ENCODE measurements at regions not wholly inside any gene's neighbourhood (a gene's known extent, or its start where the extent isn't known, plus 50 kb on each side); places are given as distances from the start of the nearest gene placed in this dataset.
A peak's percentile ranks its signal among the peaks of the same experiment; 100 is the strongest.

DNA sequence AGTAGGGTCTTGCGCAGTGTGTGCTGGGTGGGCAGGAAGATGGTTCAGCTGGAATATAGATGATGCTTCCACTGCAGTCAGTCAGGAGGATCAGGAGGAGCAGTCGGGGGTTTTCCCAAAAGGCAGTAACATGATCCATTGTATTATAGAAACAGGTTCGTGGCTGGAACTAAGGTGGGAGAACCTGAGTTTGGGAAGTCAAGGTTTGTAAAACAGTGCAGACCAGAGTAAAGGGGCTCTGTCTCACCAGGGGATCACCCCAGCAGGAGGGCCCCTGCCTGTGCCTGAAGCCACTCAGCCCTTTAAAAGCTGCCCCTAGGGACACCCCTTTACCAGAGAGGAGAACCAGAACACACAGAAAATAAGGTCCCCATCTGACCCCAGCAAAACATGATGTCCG, 213.4 kb downstream of the AUH start:
- Mint-ChIP-seq H3K27ac (ENCODE audit: low read depth) (no peak overlapping the region), H3K4me3 (no peak overlapping the region), H3K9me3 (no peaks in the 10 kb centered on the region), H3K27me3 (no peaks in the 10 kb centered on the region), H3K36me3 (ENCODE audit: insufficient read depth) (peaks cover 2% of the 10 kb centered on the region), H3K4me1 (peaks cover 46% of the 10 kb centered on the region)
- ATAC-seq (replicated peaks; ENCODE audit: extremely low read depth, poor library complexity, severe bottlenecking) (no peak), DNase-seq (ENCODE audit: low spot score in 2 of 2) (no peak)

DNA sequence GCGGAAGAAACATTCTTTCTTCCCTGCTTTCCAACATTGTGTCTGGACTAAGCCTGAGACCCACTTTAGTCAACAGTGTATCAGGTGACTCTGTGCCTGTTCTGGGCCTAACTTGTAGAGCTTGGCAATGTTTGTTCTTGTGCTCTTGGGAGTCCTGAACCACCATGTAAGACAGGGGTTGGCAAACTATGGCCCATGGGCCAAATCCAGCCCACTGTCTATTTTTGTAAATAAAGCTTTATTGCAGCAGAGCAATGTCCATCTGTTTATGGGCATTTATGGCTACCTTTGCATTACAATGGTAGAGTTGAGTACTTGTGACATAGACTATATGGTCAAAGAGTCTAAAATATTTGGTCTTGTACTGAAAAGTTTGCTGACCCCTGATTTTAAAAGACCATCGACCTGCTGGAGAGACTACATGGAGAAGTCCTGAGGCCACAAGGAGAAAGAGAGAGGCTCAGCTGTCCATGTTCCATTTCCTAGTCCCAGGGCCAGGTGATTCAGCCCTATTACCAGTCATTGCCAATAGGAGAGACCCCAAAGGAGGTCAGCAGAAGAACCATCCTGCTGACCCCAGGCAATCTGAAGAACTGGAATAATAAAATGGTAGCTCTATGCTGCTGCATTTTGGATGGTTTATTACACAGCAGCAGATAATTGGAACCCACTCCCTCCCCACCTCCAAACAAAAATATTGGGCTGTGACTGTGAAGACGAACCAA, 211.3 kb downstream of the AUH start:
- H3K4me1 Mint-ChIP-seq = peaks cover 46% of the 10 kb centered on the region
- H3K36me3 Mint-ChIP-seq (ENCODE audit: insufficient read depth) = peaks cover 2% of the 10 kb centered on the region
- DNase-seq (ENCODE audit: low spot score in 2 of 2) (no peak), ATAC-seq (replicated peaks; ENCODE audit: extremely low read depth, poor library complexity, severe bottlenecking) (no peak)
- H3K9me3 Mint-ChIP-seq = no peaks in the 10 kb centered on the region
- no peaks in the 10 kb centered on the region for H3K27me3 Mint-ChIP-seq
- peak overlapping the region; percentile 38 for H3K27ac Mint-ChIP-seq (ENCODE audit: low read depth)
- peak overlapping the region; percentile 70 for H3K4me3 Mint-ChIP-seq

DNA sequence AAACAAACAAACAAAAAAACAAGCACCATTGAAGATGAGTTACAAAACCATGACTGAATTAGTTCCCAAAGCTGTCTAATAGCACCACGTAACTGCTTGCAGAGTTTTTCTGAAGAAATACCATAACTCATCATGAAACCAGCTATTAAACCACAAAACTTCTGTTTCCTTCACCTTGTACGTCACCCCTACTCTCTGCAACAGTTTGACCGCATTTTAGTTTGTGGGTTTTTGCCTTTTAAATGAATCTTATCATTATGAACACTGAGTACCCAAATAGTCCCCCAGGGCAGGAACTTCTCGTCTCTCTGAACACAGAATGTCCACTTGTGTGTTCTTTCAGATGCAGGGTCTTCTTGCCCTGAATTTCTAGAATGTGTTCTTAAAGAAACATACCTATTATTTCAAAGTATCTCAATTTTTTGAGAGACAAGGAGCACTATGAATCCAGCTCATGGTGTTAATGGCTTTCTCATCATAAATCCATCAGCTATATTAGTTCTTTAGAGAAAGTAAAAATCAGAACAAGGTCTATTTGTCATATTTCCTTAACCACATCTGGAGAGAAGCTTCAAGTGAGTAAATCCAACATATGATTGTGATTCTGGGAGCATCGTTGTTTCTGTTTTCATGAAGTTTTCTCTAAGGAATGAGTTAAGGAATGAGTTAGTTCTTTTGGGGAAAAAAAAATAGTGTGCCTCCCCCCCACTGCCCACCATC, 210.6 kb downstream of the AUH start:
- no peaks in the 10 kb centered on the region for H3K27me3 Mint-ChIP-seq
- H3K4me1 Mint-ChIP-seq = peaks cover 46% of the 10 kb centered on the region
- peak overlapping the region; percentile 70 for H3K4me3 Mint-ChIP-seq
- DNase-seq (ENCODE audit: low spot score in 2 of 2) (peak in 1 of 2 donors; percentile 49), ATAC-seq (replicated peaks; ENCODE audit: extremely low read depth, poor library complexity, severe bottlenecking) (peak; percentile 94)
- peak overlapping the region; percentile 38 for H3K27ac Mint-ChIP-seq (ENCODE audit: low read depth)
- H3K9me3 Mint-ChIP-seq = no peaks in the 10 kb centered on the region
- peaks cover 2% of the 10 kb centered on the region for H3K36me3 Mint-ChIP-seq (ENCODE audit: insufficient read depth)

GRCh38 chr9:91151718-91152095, 210.0 kb downstream of the AUH start:
- no peaks in the 10 kb centered on the region for H3K9me3 Mint-ChIP-seq
- H3K27ac Mint-ChIP-seq (ENCODE audit: low read depth) = peak overlapping the region; percentile 38
- H3K4me3 Mint-ChIP-seq = peak overlapping the region; percentile 70
- H3K27me3 Mint-ChIP-seq = no peaks in the 10 kb centered on the region
- H3K36me3 Mint-ChIP-seq (ENCODE audit: insufficient read depth) = peaks cover 2% of the 10 kb centered on the region
- DNase-seq (ENCODE audit: low spot score in 2 of 2) (no peak), ATAC-seq (replicated peaks; ENCODE audit: extremely low read depth, poor library complexity, severe bottlenecking) (no peak)
- H3K4me1 Mint-ChIP-seq = peaks cover 52% of the 10 kb centered on the region

GRCh38 chr9:91154686-91155085, 207.0 kb downstream of the AUH start:
- H3K4me1 Mint-ChIP-seq = peaks cover 38% of the 10 kb centered on the region
- no peaks in the 10 kb centered on the region for H3K27me3 Mint-ChIP-seq
- H3K9me3 Mint-ChIP-seq = no peaks in the 10 kb centered on the region
- H3K36me3 Mint-ChIP-seq (ENCODE audit: insufficient read depth) = peaks cover 2% of the 10 kb centered on the region
- DNase-seq (ENCODE audit: low spot score in 2 of 2) = no peak
- no peak overlapping the region for H3K4me3 Mint-ChIP-seq
- no peak for ATAC-seq (replicated peaks; ENCODE audit: extremely low read depth, poor library complexity, severe bottlenecking)
- no peak overlapping the region for H3K27ac Mint-ChIP-seq (ENCODE audit: low read depth)

GRCh38 chr9:91155181-91155580, 206.5 kb downstream of the AUH start:
- no peaks in the 10 kb centered on the region for H3K27me3 Mint-ChIP-seq
- no peak for DNase-seq (ENCODE audit: low spot score in 2 of 2)
- H3K9me3 Mint-ChIP-seq = no peaks in the 10 kb centered on the region
- peaks cover 38% of the 10 kb centered on the region for H3K4me1 Mint-ChIP-seq
- H3K4me3 Mint-ChIP-seq = no peak overlapping the region
- no peak for ATAC-seq (replicated peaks; ENCODE audit: extremely low read depth, poor library complexity, severe bottlenecking)
- H3K27ac Mint-ChIP-seq (ENCODE audit: low read depth) = no peak overlapping the region
- peaks cover 2% of the 10 kb centered on the region for H3K36me3 Mint-ChIP-seq (ENCODE audit: insufficient read depth)

DNA sequence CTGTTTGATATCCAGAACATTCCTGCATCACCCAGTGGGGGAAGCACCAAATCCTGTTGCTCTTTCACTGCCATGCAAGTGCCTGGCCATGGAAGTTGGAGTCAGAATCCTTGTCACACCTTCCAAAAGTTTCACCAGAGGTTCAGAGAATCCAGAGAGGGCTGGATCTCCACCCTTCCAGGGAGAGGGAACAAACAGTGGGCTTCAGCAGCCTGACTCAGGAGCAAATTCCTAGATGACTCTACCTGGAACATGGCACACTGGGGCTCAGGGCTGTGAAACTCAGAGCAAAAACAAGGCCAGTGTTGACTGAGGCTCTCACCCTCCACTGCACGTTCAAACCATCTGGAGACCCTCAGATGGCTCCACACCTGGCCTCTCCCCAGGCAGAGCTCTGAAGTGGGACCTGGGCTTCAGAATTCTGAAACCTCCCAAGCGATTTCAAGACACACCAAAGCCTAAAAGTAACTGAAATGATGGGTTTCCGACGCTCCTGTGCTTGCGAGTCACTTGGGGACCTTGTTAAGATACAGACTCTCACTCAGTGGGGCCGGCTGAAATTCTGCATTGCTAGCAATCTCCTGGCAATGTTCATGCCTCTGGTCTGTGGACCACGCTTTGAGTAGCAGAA, 205.9 kb downstream of the AUH start:
- H3K4me1 Mint-ChIP-seq = peaks cover 31% of the 10 kb centered on the region
- ATAC-seq (replicated peaks; ENCODE audit: extremely low read depth, poor library complexity, severe bottlenecking) = no peak
- H3K9me3 Mint-ChIP-seq = no peaks in the 10 kb centered on the region
- H3K4me3 Mint-ChIP-seq = no peak overlapping the region
- DNase-seq (ENCODE audit: low spot score in 2 of 2) = no peak
- H3K27ac Mint-ChIP-seq (ENCODE audit: low read depth) = no peak overlapping the region
- H3K36me3 Mint-ChIP-seq (ENCODE audit: insufficient read depth) = peaks cover 2% of the 10 kb centered on the region
- no peaks in the 10 kb centered on the region for H3K27me3 Mint-ChIP-seq

- ATAC-seq (replicated peaks; ENCODE audit: extremely low read depth, poor library complexity, severe bottlenecking) (no peak), DNase-seq (ENCODE audit: low spot score in 2 of 2) (peak in 1 of 2 donors; percentile 14)
- Mint-ChIP-seq H3K27ac (ENCODE audit: low read depth) (peak overlapping the region; percentile 59), H3K9me3 (no peaks in the 10 kb centered on the region), H3K36me3 (ENCODE audit: insufficient read depth) (no peaks in the 10 kb centered on the region), H3K4me3 (peak overlapping the region; percentile 29), H3K4me1 (peaks cover 30% of the 10 kb centered on the region), H3K27me3 (no peaks in the 10 kb centered on the region)
Measured at GRCh38 chr9:91156451-91157234, 205.1 kb downstream of the AUH start.

DNA sequence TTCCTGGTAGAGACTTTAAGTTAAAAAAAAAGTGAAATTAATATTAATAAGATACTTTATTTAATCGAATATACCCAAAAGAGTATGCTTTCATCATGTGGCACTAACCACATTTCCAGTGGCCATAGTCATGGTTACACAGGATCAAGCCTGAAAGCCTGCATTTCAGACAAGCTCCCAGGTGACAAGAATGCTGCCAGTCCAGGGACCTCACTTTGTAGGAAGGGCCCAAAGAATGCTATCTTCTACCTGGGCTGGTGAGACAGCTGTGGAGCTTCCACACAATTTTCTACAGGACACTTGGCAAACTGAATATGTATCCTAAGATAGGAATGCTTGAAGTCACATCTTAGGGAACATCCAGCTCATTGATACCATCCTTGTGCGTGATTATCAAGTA, 203.8 kb downstream of the AUH start:
- H3K27me3 Mint-ChIP-seq = no peaks in the 10 kb centered on the region
- no peak overlapping the region for H3K4me3 Mint-ChIP-seq
- H3K27ac Mint-ChIP-seq (ENCODE audit: low read depth) = no peak overlapping the region
- no peaks in the 10 kb centered on the region for H3K9me3 Mint-ChIP-seq
- H3K36me3 Mint-ChIP-seq (ENCODE audit: insufficient read depth) = peaks cover under 1% of the 10 kb centered on the region
- ATAC-seq (replicated peaks; ENCODE audit: extremely low read depth, poor library complexity, severe bottlenecking) (no peak), DNase-seq (ENCODE audit: low spot score in 2 of 2) (no peak)
- peaks cover 30% of the 10 kb centered on the region for H3K4me1 Mint-ChIP-seq

DNA sequence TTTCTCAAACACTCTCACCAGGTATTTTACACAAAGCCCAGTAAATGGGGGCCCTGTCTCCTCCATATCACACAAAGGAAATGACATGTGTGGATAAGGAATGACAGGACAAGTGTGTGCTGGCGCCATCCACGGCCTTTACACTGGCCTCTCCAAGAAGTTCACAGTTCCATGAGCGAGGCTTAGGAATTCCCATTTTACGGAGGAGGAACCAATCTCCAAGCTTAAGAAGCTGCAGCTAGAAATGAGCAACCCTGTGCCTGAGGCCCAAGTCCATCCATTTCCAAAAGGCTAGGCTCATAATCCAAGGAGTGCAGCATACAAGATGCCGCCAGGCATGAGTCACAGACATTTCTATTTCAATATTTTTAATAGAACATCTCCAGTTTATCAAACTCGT, 203.4 kb downstream of the AUH start:
- peaks cover 2% of the 10 kb centered on the region for H3K36me3 Mint-ChIP-seq (ENCODE audit: insufficient read depth)
- no peaks in the 10 kb centered on the region for H3K27me3 Mint-ChIP-seq
- H3K9me3 Mint-ChIP-seq = no peaks in the 10 kb centered on the region
- H3K27ac Mint-ChIP-seq (ENCODE audit: low read depth) = no peak overlapping the region
- H3K4me1 Mint-ChIP-seq = peaks cover 32% of the 10 kb centered on the region
- H3K4me3 Mint-ChIP-seq = no peak overlapping the region
- DNase-seq (ENCODE audit: low spot score in 2 of 2) (no peak), ATAC-seq (replicated peaks; ENCODE audit: extremely low read depth, poor library complexity, severe bottlenecking) (no peak)

DNA sequence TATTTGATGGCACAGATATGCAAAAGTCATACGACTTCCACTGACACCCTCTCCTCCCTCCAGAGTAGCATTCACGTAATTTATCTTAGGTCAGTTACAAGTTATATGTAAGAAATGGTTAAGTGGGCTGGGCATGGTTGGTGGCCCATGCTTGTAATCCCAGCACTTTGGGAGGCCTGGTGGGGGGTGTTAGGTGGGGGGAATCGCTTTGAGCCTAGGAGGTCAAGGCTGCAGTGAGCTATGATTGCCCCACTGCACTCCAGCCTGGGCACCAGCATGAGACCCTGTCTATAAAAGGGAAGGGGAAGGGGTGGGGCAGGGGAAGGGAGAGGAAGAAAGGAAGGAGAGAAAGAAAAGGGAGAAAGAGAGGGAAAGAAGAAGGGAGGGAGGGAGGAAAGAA, 202.8 kb downstream of the AUH start:
- DNase-seq (ENCODE audit: low spot score in 2 of 2) = peak in 1 of 2 donors; percentile 3
- Mint-ChIP-seq H3K9me3 (no peaks in the 10 kb centered on the region), H3K36me3 (ENCODE audit: insufficient read depth) (peaks cover 2% of the 10 kb centered on the region), H3K27me3 (no peaks in the 10 kb centered on the region), H3K4me1 (peaks cover 38% of the 10 kb centered on the region), H3K27ac (ENCODE audit: low read depth) (no peak overlapping the region), H3K4me3 (no peak overlapping the region)
- ATAC-seq (replicated peaks; ENCODE audit: extremely low read depth, poor library complexity, severe bottlenecking) = no peak

GRCh38 chr9:91159664-91160121, 202.0 kb downstream of the AUH start:
- Mint-ChIP-seq H3K9me3 (no peaks in the 10 kb centered on the region), H3K27ac (ENCODE audit: low read depth) (no peak overlapping the region), H3K36me3 (ENCODE audit: insufficient read depth) (peaks cover 2% of the 10 kb centered on the region), H3K4me1 (peaks cover 46% of the 10 kb centered on the region), H3K27me3 (no peaks in the 10 kb centered on the region), H3K4me3 (no peak overlapping the region)
- DNase-seq (ENCODE audit: low spot score in 2 of 2) = no peak
- ATAC-seq (replicated peaks; ENCODE audit: extremely low read depth, poor library complexity, severe bottlenecking) = no peak

Data from central memory CD8-positive, alpha-beta T cell (primary cell).